IMR-90 (cell line): ENCODE measurements at regions not wholly inside any gene's neighbourhood (a gene's known extent, or its start where the extent isn't known, plus 50 kb on each side); places are given as distances from the start of the nearest gene placed in this dataset.

Source experiments
- ATAC-seq: fragments of 200-7000 bp; cut with Tn5 transposase; 2 replicates; pipeline ENCODE4 v1.9.1; 2020; ENCODE audit warnings: low read depth, mild to moderate bottlenecking, moderate library complexity
- BruUV-seq: library from RNA; stranded (reverse); fragments of 400-500 nt; replicated peaks from 2 replicates; lab custom pipeline; 2021; lab: Mats Ljungman, UMichigan
- CTCF ChIA-PET: fragments of 300-600 bp; formaldehyde crosslinking; extraction: SDS; loops from one replicate; lab custom pipeline; 2021; ENCODE audit warnings: antibody characterized with exemption; lab: Yijun Ruan, JAX
- POLR2A ChIA-PET: fragments of 300-600 bp; sonication (Branson Sonifier 250); formaldehyde crosslinking; loops from one replicate; lab custom pipeline; 2022; ENCODE audit warnings: antibody characterized with exemption; ENCODE audit not compliant: unreplicated experiment; lab: Charles Lee
- DNase-seq: peaks from one replicate; pipeline ENCODE4 v3.0.0; 2013
- H2AFZ ChIP-seq: replicated peaks from 2 replicates; pipeline ENCODE3; 2013; ENCODE audit warnings: low read length, mild to moderate bottlenecking; ENCODE audit not compliant: poor library complexity
- H2AK5ac ChIP-seq: 2 replicates; pipeline ENCODE4 v1.6.1; 2013; ENCODE audit warnings: low read depth, low read length, inconsistent platforms
- H2AK9ac ChIP-seq: replicated peaks from 2 replicates; pipeline ENCODE3; 2013; ENCODE audit warnings: mild to moderate bottlenecking, low read depth, low read length, moderate library complexity; ENCODE audit not compliant: poor library complexity
- H2BK120ac ChIP-seq: 2 replicates; pipeline ENCODE4 v1.6.1; 2013; ENCODE audit warnings: low read depth, low read length, inconsistent platforms
- H2BK15ac ChIP-seq: 3 replicates; pipeline ENCODE4 v1.6.1; 2013; ENCODE audit warnings: low read depth, low read length, inconsistent platforms
- H2BK20ac ChIP-seq: 2 replicates; pipeline ENCODE4 v1.6.1; 2013; ENCODE audit warnings: low read depth, mild to moderate bottlenecking, inconsistent platforms, low read length, moderate library complexity
- H2BK5ac ChIP-seq: 2 replicates; pipeline ENCODE4 v1.6.1; 2013; ENCODE audit warnings: mild to moderate bottlenecking, low read depth, low read length, inconsistent platforms; ENCODE audit not compliant: poor library complexity, severe bottlenecking
- H3K14ac ChIP-seq: replicated peaks from 2 replicates; pipeline ENCODE4 v1.6.1; 2013; ENCODE audit warnings: low read depth, low read length, inconsistent platforms
- H3K18ac ChIP-seq: 2 replicates; pipeline ENCODE4 v1.6.1; 2013; ENCODE audit warnings: low read depth, low read length, control low read depth
- H3K23ac ChIP-seq: 2 replicates; pipeline ENCODE4 v1.6.1; 2013; ENCODE audit warnings: low read depth, low read length, inconsistent platforms
- H3K27ac ChIP-seq: 2 replicates; pipeline ENCODE4 v1.5.1; 2013; ENCODE audit warnings: mild to moderate bottlenecking, control low read depth, low read length; ENCODE audit not compliant: insufficient read depth
- H3K27me3 ChIP-seq: 2 replicates; pipeline ENCODE4 v1.6.1; 2013; ENCODE audit warnings: low read length; ENCODE audit not compliant: control insufficient read depth, insufficient read depth
- H3K36me3 ChIP-seq: 2 replicates; pipeline ENCODE4 v1.6.1; 2013; ENCODE audit warnings: low read length, mixed read lengths; ENCODE audit not compliant: control insufficient read depth, insufficient read depth
- H3K4ac ChIP-seq: 2 replicates; pipeline ENCODE4 v1.6.1; 2013; ENCODE audit warnings: low read depth, low read length, inconsistent platforms
- H3K4me1 ChIP-seq: 2 replicates; pipeline ENCODE4 v1.6.1; 2013; ENCODE audit warnings: low read length, mixed read lengths; ENCODE audit not compliant: control insufficient read depth, insufficient read depth
- H3K4me2 ChIP-seq: 2 replicates; pipeline ENCODE4 v1.6.1; 2013; ENCODE audit warnings: low read depth, mild to moderate bottlenecking, control low read depth, low read length, moderate library complexity
- H3K4me3 ChIP-seq: 2 replicates; pipeline ENCODE4 v1.5.1; 2013; ENCODE audit warnings: low read depth, mild to moderate bottlenecking, control low read depth, low read length, moderate library complexity; ENCODE audit not compliant: insufficient read depth
- H3K56ac ChIP-seq: 2 replicates; pipeline ENCODE4 v1.6.1; 2013; ENCODE audit warnings: low read length, inconsistent platforms; ENCODE audit not compliant: insufficient read depth; ENCODE audit errors: extremely low read depth
- H3K79me1 ChIP-seq, 2 experiments: 2 replicates each; pipeline ENCODE4 v1.6.1; 2013; ENCODE audit warnings: low read length in 2 of 2, inconsistent platforms in 1 of 2, low read depth in 1 of 2
- H3K9ac ChIP-seq: 2 replicates; pipeline ENCODE4 v1.6.1; 2013; ENCODE audit warnings: low read depth, low read length, control low read depth
- H3K9me1 ChIP-seq: 2 replicates; pipeline ENCODE4 v1.6.1; 2013; ENCODE audit warnings: low read length, inconsistent platforms; ENCODE audit not compliant: insufficient read depth
- H3K9me3 ChIP-seq: 2 replicates; pipeline ENCODE4 v1.6.1; 2013; ENCODE audit warnings: low read length; ENCODE audit not compliant: control insufficient read depth, insufficient read depth
- H4K20me1 ChIP-seq: 2 replicates; pipeline ENCODE4 v1.6.1; 2013; ENCODE audit warnings: low read length, inconsistent platforms; ENCODE audit not compliant: insufficient read depth
- H4K5ac ChIP-seq: 2 replicates; pipeline ENCODE4 v1.6.1; 2013; ENCODE audit warnings: mild to moderate bottlenecking, low read depth, low read length, control low read depth
- H4K8ac ChIP-seq, 2 experiments: 2 replicates each; pipeline ENCODE4 v1.6.1; 2013; ENCODE audit warnings: low read depth in 2 of 2, low read length in 2 of 2, control low read depth in 1 of 2, inconsistent platforms in 1 of 2
- H4K91ac ChIP-seq: 2 replicates; pipeline ENCODE4 v1.6.1; 2013; ENCODE audit warnings: low read depth, low read length, inconsistent platforms; ENCODE audit not compliant: insufficient read depth
- BHLHE40 ChIP-seq: fragments of 150-350 bp; IDR thresholded peaks from 2 replicates; pipeline ENCODE4 v1.6.1; 2016; ENCODE audit warnings: mild to moderate bottlenecking, low read depth, low read length
- CEBPB ChIP-seq: IDR thresholded peaks from 2 replicates; pipeline ENCODE4 v1.6.1; 2012; ENCODE audit warnings: low read depth, low read length, improper control_type of control experiment
- FOS ChIP-seq: fragments of 150-350 bp; IDR thresholded peaks from 2 replicates; pipeline ENCODE4 v1.6.1; 2016; ENCODE audit warnings: low read depth, low read length
- MAFK ChIP-seq: IDR thresholded peaks from 2 replicates; pipeline ENCODE4 v1.6.1; 2012; ENCODE audit warnings: low read depth, low read length, improper control_type of control experiment
- MAZ ChIP-seq: IDR thresholded peaks from 2 replicates; pipeline ENCODE4 v1.6.1; 2012; ENCODE audit warnings: low read depth, mild to moderate bottlenecking, low read length, improper control_type of control experiment, moderate library complexity, borderline replicate concordance
- MXI1 ChIP-seq: IDR thresholded peaks from 2 replicates; pipeline ENCODE4 v1.6.1; 2012; ENCODE audit warnings: low read depth, mild to moderate bottlenecking, low read length, moderate library complexity, borderline replicate concordance
- POLR2A ChIP-seq: IDR thresholded peaks from 2 replicates; pipeline ENCODE4 v1.6.1; 2012; ENCODE audit warnings: mild to moderate bottlenecking, low read depth, low read length
- RCOR1 ChIP-seq: IDR thresholded peaks from 2 replicates; pipeline ENCODE4 v1.6.1; 2012; ENCODE audit warnings: mild to moderate bottlenecking, low read length, improper control_type of control experiment; ENCODE audit not compliant: insufficient replicate concordance
- SMC3 ChIP-seq: fragments of 150-350 bp; IDR thresholded peaks from 2 replicates; pipeline ENCODE4 v1.6.1; 2016; ENCODE audit warnings: low read depth, mild to moderate bottlenecking, antibody characterized with exemption, low read length, moderate library complexity
- WGBS, 2 experiments: methylation state at CpG; one replicate each; pipeline versions ENCODE4 v1.1.5 to v1.1.7; 2013; ENCODE audit warnings: missing lambda C conversion rate in 2 of 2; ENCODE audit not compliant: insufficient read length in 1 of 2; ENCODE audit errors: extremely low coverage in 2 of 2; 5-methylcytosine and 5-hydroxymethylcytosine counted together
- dilution Hi-C: fragments of 300-500 bp; cut with HindIII; formaldehyde crosslinking; loops from one replicate; pipeline ENCODE4 v1.14.3; 2018; ENCODE audit warnings: low sequenced_read_pairs; ENCODE audit not compliant: unreplicated experiment
- in situ Hi-C: fragments of 300-500 bp; cut with MboI; formaldehyde crosslinking; loops from 3 replicates; pipeline ENCODE4 v1.14.3; 2019; ENCODE audit warnings: low sequenced_read_pairs, inconsistent platforms, mixed read lengths
- intact Hi-C: fragments of 100-400 bp; cut with micrococcal nuclease; formaldehyde crosslinking; loops from 2 replicates; pipeline ENCODE4 v1.10.0; 2022
- TF ChIP-seq, protein P1 (sequence below): fragments of 150-350 bp; IDR thresholded peaks from 2 replicates; pipeline ENCODE4 v1.6.1; 2017; ENCODE audit warnings: mild to moderate bottlenecking, antibody characterized with exemption, low read length, low read depth
- TF ChIP-seq, protein P2 (sequence below): fragments of 150-350 bp; IDR thresholded peaks from 2 replicates; pipeline ENCODE4 v1.6.1; 2016; ENCODE audit warnings: low read depth, mild to moderate bottlenecking, low read length, moderate library complexity, borderline replicate concordance

DNA sequence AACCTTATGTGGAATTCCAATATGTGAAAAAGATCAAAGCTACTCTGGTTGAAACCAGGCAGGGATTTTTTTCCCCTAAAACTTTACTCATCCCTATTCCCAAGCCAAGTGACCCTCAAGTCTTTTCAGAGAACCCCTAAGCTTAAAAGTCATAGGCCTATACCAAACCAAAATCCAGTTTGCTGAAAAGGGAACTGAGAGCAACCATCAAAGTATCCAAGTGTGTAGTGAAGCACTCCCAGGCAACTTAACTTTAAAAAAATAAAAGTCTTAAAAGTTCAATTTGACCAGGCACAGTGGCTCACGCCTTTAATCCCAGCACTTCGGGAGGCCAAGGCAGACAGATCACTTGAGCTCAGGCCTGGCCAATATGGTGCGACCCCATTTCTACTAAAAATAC, 101.2 kb upstream of the DAAM1 start:
- Histone ChIP-seq H4K91ac (no peak overlapping the region), H2AK9ac (no peak overlapping the region), H3K27ac (no peak overlapping the region), H2BK5ac (no peak overlapping the region), H2BK15ac (no peak overlapping the region), H3K14ac (no peak overlapping the region), H2AK5ac (no peak overlapping the region), H3K18ac (no peak overlapping the region), H3K23ac (no peak overlapping the region), H3K27me3 (no peaks in the 10 kb centered on the region), H3K9me3 (no peaks in the 10 kb centered on the region), H3K79me1 (no peaks in the 10 kb centered on the region), H4K5ac (no peak overlapping the region), H3K4me1 (peaks cover 5% of the 10 kb centered on the region; the same call in 1 of the 2 replicates), H3K4me3 (no peak overlapping the region), H3K9ac (no peak overlapping the region), H3K36me3 (no peaks in the 10 kb centered on the region), H2BK120ac (no peak overlapping the region), H3K4me2 (no peak overlapping the region), H4K8ac (no peak overlapping the region), H2BK20ac (no peak overlapping the region; the same call in 1 of the 2 replicates), H3K9me1 (no peaks in the 10 kb centered on the region), H2AFZ (no peak overlapping the region), H4K20me1 (no peaks in the 10 kb centered on the region), H3K56ac (no peak overlapping the region), H3K4ac (no peak overlapping the region)
- no TSS peak for BruUV-seq
- in situ Hi-C loops, result no loop called here
- intact Hi-C loops, result no loop called here
- ATAC-seq (no peak), DNase-seq (no peak)
- CTCF ChIA-PET, result no interaction called here
- dilution Hi-C loops, result no loop called here
- no CpG with 5 or more reads among the region's 3 CpGs for WGBS, 2 experiments
- no peak for TF ChIP-seq CEBPB
- no peak for TF ChIP-seq FOS
- TF ChIP-seq, protein P1, sequence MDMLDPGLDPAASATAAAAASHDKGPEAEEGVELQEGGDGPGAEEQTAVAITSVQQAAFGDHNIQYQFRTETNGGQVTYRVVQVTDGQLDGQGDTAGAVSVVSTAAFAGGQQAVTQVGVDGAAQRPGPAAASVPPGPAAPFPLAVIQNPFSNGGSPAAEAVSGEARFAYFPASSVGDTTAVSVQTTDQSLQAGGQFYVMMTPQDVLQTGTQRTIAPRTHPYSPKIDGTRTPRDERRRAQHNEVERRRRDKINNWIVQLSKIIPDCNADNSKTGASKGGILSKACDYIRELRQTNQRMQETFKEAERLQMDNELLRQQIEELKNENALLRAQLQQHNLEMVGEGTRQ, result no peak
- TF ChIP-seq, protein P2, sequence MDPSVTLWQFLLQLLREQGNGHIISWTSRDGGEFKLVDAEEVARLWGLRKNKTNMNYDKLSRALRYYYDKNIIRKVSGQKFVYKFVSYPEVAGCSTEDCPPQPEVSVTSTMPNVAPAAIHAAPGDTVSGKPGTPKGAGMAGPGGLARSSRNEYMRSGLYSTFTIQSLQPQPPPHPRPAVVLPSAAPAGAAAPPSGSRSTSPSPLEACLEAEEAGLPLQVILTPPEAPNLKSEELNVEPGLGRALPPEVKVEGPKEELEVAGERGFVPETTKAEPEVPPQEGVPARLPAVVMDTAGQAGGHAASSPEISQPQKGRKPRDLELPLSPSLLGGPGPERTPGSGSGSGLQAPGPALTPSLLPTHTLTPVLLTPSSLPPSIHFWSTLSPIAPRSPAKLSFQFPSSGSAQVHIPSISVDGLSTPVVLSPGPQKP, result no peak
- TF ChIP-seq MXI1, result no peak
- no peak for TF ChIP-seq SMC3
- TF ChIP-seq MAFK, result no peak
- no peak for TF ChIP-seq RCOR1
- TF ChIP-seq MAZ, result no peak
- TF ChIP-seq POLR2A, result no peak
- TF ChIP-seq BHLHE40, result no peak
- POLR2A ChIA-PET, result no interaction called here
